ENCODE measurements at regions not wholly inside any gene's neighbourhood (a gene's known extent, or its start where the extent isn't known, plus 50 kb on each side); places are given as distances from the start of the nearest gene placed in this dataset.

DNA sequence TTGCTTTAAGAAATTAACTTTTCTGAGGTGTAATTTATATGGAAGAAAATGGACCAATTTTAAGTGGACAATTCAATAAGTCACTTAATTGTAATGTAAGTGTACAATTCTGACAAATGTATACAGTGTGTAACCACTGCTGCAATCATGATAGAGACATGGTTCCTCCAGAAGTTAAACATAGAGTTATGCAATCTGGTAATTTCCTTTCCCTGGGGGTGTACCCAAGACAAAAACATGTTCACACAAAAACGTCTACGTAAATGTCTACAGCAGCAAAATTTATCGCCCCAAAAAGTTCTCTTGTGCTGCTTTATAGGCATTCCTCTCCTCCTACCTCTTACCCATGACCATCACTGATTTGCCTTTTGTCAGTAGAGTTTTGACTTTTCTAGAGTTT is 141.5 kb downstream of the AQP4 start:
- H3K4me1 ChIP-seq (ENCODE audit: control insufficient read depth, insufficient read depth, low read length) = no peaks in the 10 kb centered on the region
- H3K27me3 Mint-ChIP-seq (ENCODE audit: low read depth in 2 of 2) = no peaks in the 10 kb centered on the region
- no peaks in the 10 kb centered on the region for H3K27me3 ChIP-seq (ENCODE audit: control insufficient read depth, insufficient read depth, low read length)
- DNase-seq = no peak
- TF ChIP-seq, protein P1, sequence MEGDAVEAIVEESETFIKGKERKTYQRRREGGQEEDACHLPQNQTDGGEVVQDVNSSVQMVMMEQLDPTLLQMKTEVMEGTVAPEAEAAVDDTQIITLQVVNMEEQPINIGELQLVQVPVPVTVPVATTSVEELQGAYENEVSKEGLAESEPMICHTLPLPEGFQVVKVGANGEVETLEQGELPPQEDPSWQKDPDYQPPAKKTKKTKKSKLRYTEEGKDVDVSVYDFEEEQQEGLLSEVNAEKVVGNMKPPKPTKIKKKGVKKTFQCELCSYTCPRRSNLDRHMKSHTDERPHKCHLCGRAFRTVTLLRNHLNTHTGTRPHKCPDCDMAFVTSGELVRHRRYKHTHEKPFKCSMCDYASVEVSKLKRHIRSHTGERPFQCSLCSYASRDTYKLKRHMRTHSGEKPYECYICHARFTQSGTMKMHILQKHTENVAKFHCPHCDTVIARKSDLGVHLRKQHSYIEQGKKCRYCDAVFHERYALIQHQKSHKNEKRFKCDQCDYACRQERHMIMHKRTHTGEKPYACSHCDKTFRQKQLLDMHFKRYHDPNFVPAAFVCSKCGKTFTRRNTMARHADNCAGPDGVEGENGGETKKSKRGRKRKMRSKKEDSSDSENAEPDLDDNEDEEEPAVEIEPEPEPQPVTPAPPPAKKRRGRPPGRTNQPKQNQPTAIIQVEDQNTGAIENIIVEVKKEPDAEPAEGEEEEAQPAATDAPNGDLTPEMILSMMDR (IDR thresholded peaks at IDR 0.05) = no peak
- no peaks in the 10 kb centered on the region for H3K9me3 ChIP-seq (ENCODE audit: control insufficient read depth, insufficient read depth, low read length)
- H3K4me3 Mint-ChIP-seq = no peak overlapping the region
- no peaks in the 10 kb centered on the region for H3K36me3 Mint-ChIP-seq
- H3K27ac ChIP-seq (ENCODE audit: low read length) = no peak overlapping the region
- WGBS (ENCODE audit: insufficient coverage) = 75% methylated on average over 3 of the region's 3 CpGs
- no peaks in the 10 kb centered on the region for H3K4me1 Mint-ChIP-seq
- peaks cover 2 to 5% of the 10 kb centered on the region in 2 donors for H3K9me3 Mint-ChIP-seq
- no peaks in the 10 kb centered on the region for H3K36me3 ChIP-seq (ENCODE audit: control insufficient read depth, insufficient read depth, low read length)
- no peak overlapping the region for H3K4me3 ChIP-seq (ENCODE audit: low read length)
- H3K27ac Mint-ChIP-seq = no peak overlapping the region
- intact Hi-C loops (cut with micrococcal nuclease) = no loop called here
- no peak for ATAC-seq

DNA sequence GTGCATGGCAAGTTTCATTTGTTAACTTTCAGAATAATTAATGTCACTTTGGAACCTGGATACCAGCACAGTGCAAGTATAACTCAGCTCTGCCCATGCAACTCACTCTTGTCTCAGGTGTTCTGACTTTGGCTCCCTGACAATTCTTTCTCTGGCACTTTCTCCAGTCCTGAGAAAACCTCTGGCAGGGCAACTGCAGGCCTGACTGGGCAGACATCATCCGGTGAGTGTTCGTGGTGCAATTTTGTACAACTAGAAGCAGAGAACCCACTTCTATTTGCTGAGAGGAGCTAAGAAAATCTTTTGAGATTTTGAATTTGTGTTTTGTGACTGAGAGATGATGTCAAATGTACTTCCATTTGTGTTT is 143.0 kb downstream of the AQP4 start:
- Histone ChIP-seq H3K27me3 (ENCODE audit: control insufficient read depth, insufficient read depth, low read length) (no peaks in the 10 kb centered on the region), H3K4me1 (ENCODE audit: control insufficient read depth, insufficient read depth, low read length) (no peaks in the 10 kb centered on the region), H3K9me3 (ENCODE audit: control insufficient read depth, insufficient read depth, low read length) (no peaks in the 10 kb centered on the region), H3K36me3 (ENCODE audit: control insufficient read depth, insufficient read depth, low read length) (no peaks in the 10 kb centered on the region), H3K4me3 (ENCODE audit: low read length) (no peak overlapping the region), H3K27ac (ENCODE audit: low read length) (no peak overlapping the region)
- Mint-ChIP-seq H3K4me1 (no peaks in the 10 kb centered on the region), H3K27ac (no peak overlapping the region), H3K4me3 (no peak overlapping the region), H3K9me3 (peaks cover 0 to 2% of the 10 kb centered on the region in 2 donors), H3K27me3 (ENCODE audit: low read depth in 2 of 2) (peaks cover 2 to 7% of the 10 kb centered on the region in 2 donors), H3K36me3 (no peaks in the 10 kb centered on the region)
- ATAC-seq (no peak), DNase-seq (no peak)
- intact Hi-C loops (cut with micrococcal nuclease) = no loop called here
- WGBS (ENCODE audit: insufficient coverage) = 98% methylated on average over 2 of the region's 2 CpGs
- TF ChIP-seq, protein P1 (IDR thresholded peaks at IDR 0.05) = no peak

DNA sequence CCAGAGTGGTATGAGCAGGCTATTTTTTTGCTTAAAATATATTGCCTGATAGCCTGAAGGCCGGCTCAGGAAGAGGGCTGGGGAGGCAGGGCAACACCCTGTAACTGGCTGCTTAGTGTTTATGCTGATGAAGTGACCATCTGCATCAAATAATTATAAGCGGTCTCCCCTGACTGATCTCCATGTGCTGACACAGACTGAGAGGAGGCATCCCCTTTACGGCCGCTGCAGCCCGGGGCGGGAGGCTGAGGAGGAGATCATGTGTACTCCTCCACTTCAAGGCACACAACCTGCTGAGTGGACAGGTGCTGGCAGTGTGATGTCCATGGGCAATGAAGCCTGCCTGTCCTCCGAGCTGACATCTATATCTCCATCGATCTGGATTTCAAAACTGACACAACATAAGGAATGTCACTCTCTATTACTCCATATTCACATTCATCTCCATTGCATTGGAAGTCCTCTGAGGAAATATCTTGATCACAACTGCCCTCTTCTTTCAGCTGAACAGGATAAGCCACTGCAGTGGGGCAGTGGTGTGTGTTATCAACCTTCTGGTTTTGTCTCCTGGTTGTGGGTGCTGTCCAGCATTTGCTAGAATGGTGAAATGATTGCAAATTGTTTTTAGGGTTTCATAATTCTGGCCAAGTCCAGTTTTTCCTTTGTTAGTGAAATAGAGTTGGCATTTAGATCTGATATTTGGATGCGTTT is 143.5 kb downstream of the AQP4 start:
- ATAC-seq = no peak
- no peak for DNase-seq
- Histone ChIP-seq H3K36me3 (ENCODE audit: control insufficient read depth, insufficient read depth, low read length) (no peaks in the 10 kb centered on the region), H3K27ac (ENCODE audit: low read length) (no peak overlapping the region), H3K27me3 (ENCODE audit: control insufficient read depth, insufficient read depth, low read length) (no peaks in the 10 kb centered on the region), H3K4me3 (ENCODE audit: low read length) (no peak overlapping the region), H3K4me1 (ENCODE audit: control insufficient read depth, insufficient read depth, low read length) (no peaks in the 10 kb centered on the region), H3K9me3 (ENCODE audit: control insufficient read depth, insufficient read depth, low read length) (no peaks in the 10 kb centered on the region)
- 87% methylated on average over 9 of the region's 9 CpGs for WGBS (ENCODE audit: insufficient coverage)
- no peaks in the 10 kb centered on the region for H3K36me3 Mint-ChIP-seq
- H3K4me3 Mint-ChIP-seq = no peak overlapping the region
- TF ChIP-seq, protein P1 (IDR thresholded peaks at IDR 0.05) = no peak
- no peaks in the 10 kb centered on the region for H3K4me1 Mint-ChIP-seq
- peaks cover 2 to 7% of the 10 kb centered on the region in 2 donors for H3K27me3 Mint-ChIP-seq (ENCODE audit: low read depth in 2 of 2)
- intact Hi-C loops (cut with micrococcal nuclease) = no loop called here
- H3K27ac Mint-ChIP-seq = no peak overlapping the region
- no peaks in the 10 kb centered on the region for H3K9me3 Mint-ChIP-seq

DNA sequence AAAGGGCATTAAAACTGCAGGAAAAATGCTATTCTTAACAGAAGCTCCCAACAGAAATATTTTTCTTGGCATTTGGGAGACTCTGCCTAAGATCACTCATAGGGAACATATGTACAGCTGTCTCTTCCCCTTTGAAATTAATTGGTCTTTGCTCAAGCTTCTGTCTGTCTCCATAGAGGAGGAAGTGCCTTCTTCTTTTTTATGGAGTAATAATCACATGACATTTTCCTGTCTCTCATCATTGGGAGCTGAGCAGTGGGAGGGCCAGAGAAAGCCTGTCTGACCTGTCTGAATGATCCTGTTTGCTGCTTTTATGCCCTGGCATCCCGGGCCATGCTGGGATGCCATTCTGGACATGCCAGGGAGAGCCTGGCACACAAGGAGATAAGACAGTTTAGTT is 145.6 kb downstream of the AQP4 start:
- Histone ChIP-seq H3K4me1 (ENCODE audit: control insufficient read depth, insufficient read depth, low read length) (no peaks in the 10 kb centered on the region), H3K27ac (ENCODE audit: low read length) (no peak overlapping the region), H3K4me3 (ENCODE audit: low read length) (no peak overlapping the region), H3K9me3 (ENCODE audit: control insufficient read depth, insufficient read depth, low read length) (no peaks in the 10 kb centered on the region), H3K27me3 (ENCODE audit: control insufficient read depth, insufficient read depth, low read length) (no peaks in the 10 kb centered on the region), H3K36me3 (ENCODE audit: control insufficient read depth, insufficient read depth, low read length) (no peaks in the 10 kb centered on the region)
- Mint-ChIP-seq H3K4me3 (no peak overlapping the region), H3K9me3 (no peaks in the 10 kb centered on the region), H3K27ac (no peak overlapping the region), H3K36me3 (no peaks in the 10 kb centered on the region), H3K4me1 (no peaks in the 10 kb centered on the region), H3K27me3 (ENCODE audit: low read depth in 2 of 2) (peaks cover 2 to 18% of the 10 kb centered on the region in 2 donors)
- ATAC-seq (no peak), DNase-seq (no peak)
- TF ChIP-seq, protein P1 (IDR thresholded peaks at IDR 0.05) = no peak
- WGBS (ENCODE audit: insufficient coverage) = 89% methylated on average over 1 of the region's 1 CpG
- intact Hi-C loops (cut with micrococcal nuclease) = no loop called here
